GM21423 (cell line): ENCODE measurements at regions not wholly inside any gene's neighbourhood (a gene's known extent, or its start where the extent isn't known, plus 50 kb on each side); places are given as distances from the start of the nearest gene placed in this dataset.

ENCODE experiments used
- ATAC-seq: cut with Tn5 transposase; IDR thresholded peaks from one replicate; pipeline ENCODE4 v1.9.1; 2021; ENCODE audit warnings: mild to moderate bottlenecking, moderate library complexity; ENCODE audit not compliant: unreplicated experiment

DNA sequence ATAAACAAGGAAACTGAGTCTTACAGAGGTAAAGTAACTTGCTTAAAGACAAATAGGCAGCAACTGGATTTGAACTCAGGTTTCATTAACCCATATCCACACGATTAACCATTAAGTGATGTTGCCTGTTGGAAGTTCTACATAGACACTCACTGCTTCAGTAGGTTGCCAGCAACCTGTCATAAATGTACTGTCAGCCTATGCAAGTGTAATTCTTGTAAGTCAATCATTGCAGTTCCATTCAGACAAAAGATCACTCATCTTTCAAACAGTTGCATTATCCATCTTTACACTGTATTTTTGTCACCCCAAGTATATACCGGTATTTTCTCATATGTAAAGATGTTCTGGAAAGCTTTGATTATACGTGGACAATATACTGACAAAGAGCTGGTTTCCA is 676.9 kb upstream of the PCDH20 start:
- no peak for ATAC-seq

- no peak for ATAC-seq
Measured at GRCh38 chr13:62088165-62088564, 672.5 kb upstream of the PCDH20 start.

DNA sequence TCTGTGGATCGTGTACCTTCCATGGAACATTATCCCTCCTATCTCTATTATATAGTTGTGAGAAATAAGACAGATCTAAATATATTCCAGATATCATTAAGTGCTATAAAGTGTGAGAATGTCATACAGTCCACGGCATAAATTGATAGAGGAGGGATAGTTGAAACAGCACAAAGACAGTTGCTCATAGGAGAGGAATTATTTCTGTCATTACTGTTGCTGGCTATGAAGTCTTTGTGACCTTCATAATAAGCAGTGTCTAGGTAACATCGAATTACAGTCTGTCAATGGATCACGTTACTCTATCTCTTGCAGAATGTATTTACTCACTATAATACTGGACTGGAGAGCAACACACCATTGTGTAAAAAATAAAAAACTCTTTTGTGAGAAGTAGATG is 671.5 kb upstream of the PCDH20 start:
- ATAC-seq: no peak

DNA sequence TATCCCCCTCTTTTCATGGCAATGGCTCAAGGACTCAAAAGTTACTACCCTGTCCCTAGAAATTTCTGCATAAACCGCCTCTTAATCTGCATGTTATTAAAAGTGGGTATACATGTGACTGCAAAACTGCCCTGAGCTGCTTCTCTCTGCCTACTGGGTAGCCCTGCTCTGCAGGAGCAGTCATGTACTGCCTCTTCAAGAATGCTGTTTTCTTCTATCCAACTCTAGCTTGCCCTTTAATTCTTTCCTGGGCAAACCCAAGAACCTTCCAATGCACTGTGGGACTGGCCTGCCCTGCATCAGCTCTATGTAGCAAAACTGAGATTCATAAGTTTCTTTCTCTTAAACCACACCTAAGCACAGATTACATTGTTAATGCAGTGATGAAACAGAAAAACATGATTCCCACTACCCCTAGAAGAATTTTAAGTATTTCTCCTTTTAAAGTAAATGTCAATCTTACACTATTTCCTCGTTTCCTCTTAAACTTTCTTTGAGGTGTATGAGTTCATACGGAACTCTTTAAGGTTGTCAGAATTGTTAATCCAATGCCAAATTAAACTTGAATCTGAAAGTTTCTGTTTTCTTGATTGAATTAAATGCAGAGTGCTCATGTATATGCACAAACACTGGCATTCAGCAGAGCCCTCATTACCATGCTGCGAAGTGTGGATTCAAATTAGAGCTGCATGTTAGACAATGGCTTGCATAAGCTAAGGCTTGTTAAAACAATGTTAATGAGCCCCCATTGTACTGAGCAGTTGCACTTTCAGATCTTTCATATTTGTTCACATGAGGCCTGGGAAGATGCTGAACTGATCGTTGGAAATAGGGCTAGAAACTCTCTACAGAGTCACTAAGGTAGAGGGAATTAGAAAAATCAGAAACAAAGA is 669.9 kb upstream of the PCDH20 start:
- no peak for ATAC-seq

DNA sequence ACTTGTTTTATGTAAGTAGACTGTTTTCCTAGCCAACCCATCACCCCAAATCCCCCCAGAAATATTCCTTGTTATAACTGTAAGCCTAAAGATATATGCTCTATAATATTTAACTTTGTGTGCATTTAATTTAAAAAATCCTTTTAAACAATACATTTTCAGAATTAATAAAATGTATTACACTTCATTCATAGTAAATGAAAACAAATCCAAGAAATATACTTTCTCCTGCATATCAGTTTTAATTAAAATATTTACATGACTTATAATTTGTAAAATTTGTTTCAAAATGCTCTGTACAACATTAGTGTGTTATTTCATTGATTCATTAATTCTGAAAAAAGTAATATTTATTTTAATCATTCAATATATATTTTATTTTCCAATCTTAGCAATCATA is 669.1 kb upstream of the PCDH20 start:
- ATAC-seq: no peak

- ATAC-seq: no peak
Measured at GRCh38 chr13:62067821-62068220, 652.2 kb upstream of the PCDH20 start.

DNA sequence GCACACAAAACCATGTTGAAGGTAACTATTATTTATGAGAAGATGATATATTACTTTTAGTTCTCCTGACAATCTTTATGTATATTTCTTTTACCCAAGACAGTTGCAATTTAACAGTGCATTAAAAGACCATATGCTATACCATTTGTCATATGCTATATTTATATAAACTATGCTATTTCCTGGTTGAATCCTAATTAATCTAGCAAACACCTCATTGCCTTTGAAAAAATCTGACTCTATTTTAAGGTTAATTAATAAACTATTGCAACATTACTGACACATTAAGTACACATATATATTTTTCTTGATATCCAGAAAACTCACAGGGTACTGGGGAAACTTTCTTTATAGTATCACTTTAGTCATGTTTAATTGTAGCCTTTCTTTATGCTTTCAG is 649.4 kb upstream of the PCDH20 start:
- no peak for ATAC-seq

GRCh38 chr13:62061751-62062150 is 646.1 kb upstream of the PCDH20 start:
- ATAC-seq: no peak

- ATAC-seq: no peak
Measured at GRCh38 chr13:62060570-62060969, 644.9 kb upstream of the PCDH20 start.

GRCh38 chr13:62057286-62057685 is 641.6 kb upstream of the PCDH20 start:
- ATAC-seq: no peak

GRCh38 chr13:62049992-62050391 is 634.3 kb upstream of the PCDH20 start:
- no peak for ATAC-seq

GRCh38 chr13:62046512-62046911 is 630.9 kb upstream of the PCDH20 start:
- no peak for ATAC-seq

DNA sequence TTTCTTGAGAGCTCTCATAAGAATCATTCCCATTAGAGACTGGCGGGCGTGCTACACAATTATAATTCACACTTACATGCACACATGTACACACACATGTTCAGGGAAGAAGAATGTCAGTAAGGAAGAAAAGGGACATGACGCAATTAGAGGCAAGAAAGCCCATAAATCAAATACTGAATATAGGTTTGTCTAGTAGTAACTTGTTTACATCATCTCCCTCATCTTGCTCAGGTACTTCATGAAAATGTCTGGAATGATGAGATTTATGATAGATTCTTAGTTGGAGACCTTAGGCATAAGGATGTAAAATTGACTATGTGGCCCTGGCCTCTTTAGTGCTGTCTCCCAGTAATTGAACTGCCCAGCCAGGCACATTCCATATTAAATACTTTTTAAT is 628.0 kb upstream of the PCDH20 start:
- ATAC-seq: no peak

DNA sequence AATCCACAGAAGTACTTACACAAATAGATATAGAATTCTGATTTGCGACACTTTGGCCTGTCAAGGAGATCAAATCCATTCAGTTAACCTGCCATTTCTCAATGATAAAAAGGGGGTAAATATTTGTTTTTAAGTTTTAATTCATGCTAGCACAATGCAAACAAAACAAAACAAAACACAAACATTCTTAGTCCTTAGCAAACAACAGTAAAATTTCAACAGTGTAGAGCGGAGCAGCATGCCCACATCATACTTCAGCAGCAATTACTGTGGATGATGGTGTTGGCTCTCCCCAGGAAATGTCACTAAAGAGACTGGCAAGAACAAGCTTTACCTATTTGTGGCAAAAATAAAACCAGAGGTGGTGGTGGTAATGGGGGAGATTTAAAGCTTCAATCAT is 625.2 kb upstream of the PCDH20 start:
- ATAC-seq: no peak

- ATAC-seq: no peak
Measured at GRCh38 chr13:62040078-62040477, 624.4 kb upstream of the PCDH20 start.

DNA sequence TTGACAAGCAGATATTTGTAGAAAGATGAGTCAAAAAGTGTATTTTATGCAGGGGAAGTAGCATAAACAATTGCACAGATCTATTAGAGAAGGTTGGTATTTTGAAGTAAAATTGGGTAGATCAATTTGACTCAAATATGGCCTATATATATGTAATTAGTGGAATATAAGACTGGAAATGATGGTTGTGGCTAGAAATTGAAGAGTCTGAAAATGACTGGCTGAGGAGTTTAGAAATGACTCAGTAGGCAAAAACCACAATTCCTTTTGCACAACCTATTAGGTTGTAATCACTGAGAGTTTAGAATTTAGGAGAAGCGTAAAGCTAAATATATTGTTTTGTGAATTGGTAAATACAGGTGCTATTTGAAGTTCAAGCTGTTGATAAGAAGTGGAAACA is 622.6 kb upstream of the PCDH20 start:
- ATAC-seq: no peak

GRCh38 chr13:62035981-62036380 is 620.3 kb upstream of the PCDH20 start:
- ATAC-seq: no peak

GRCh38 chr13:62033934-62034333 is 618.3 kb upstream of the PCDH20 start:
- ATAC-seq: no peak

- no peak for ATAC-seq
Measured at GRCh38 chr13:62022369-62022768, 606.7 kb upstream of the PCDH20 start.

GRCh38 chr13:62019858-62020257 is 604.2 kb upstream of the PCDH20 start:
- ATAC-seq: no peak

DNA sequence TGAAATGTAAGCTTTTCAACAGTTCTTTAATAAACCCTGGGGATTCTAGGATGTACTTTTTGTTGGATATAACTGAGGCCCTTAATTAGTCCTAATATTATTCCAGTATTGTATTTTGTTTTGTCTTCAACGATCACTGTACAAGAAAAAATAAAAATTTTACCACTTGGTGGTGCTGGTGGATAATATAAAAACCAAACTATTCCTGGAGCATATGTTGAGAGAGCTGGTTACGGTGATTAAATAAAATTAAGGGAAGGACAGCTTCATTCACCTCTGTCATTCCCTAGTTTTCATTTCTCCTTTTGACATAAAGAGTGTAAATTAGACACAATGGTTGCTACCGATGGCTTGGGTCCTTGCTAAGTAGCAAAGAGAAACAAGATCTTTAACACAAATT is 598.6 kb upstream of the PCDH20 start:
- ATAC-seq: no peak

GRCh38 chr13:62003452-62003851 is 587.8 kb upstream of the PCDH20 start:
- ATAC-seq: no peak

DNA sequence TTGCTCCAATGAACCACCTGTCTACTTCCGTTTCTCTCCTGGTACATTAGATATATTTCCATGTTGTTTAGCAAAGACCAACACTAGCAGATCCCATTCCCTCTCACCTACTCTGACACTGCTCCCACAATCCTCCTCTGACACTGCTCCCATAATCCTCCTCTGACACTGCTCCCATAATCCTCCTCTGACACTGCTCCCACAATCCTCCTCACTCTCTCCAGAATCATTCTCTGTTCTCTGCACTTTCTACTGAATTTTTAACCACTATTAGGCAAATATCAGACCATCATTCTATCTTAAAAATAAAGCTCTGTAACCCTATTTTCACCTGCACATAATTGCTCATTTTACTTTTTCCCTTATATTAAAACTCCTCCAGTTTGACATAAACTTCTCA is 578.5 kb upstream of the PCDH20 start:
- no peak for ATAC-seq
